ENCODE measurements at regions not wholly inside any gene's neighbourhood (a gene's known extent, or its start where the extent isn't known, plus 50 kb on each side); places are given as distances from the start of the nearest gene placed in this dataset.
"Not testable (repeated sequence)": the region's sequence is repeated elsewhere in the genome, so short reads cannot be mapped to it uniquely, and the experiment has no call there.

DNA sequence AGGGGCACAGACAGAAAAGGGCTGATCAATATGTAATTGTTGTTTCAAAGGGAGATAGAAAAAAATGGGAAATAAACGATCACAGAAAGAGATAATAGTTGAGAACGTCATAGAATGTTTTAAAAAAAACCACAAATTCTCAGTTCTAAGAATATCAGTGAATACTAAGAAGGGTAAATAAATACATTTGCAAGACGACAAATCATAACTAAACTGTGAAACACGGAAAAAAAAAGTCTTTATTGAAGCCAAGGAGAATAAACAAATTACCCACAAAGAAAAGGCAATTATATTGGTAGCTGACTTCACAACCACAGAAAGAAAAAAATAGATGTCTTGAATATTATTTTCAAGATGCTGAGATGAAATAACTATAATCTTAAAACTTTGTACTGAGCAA lies 305.2 kb upstream of the STEAP1 start:
- BruUV-seq (replicated peaks): no TSS peak
- intact Hi-C loops (cut with micrococcal nuclease): no loop called here
- H3K9me3 Mint-ChIP-seq (ENCODE audit: unreplicated experiment): no peaks in the 10 kb centered on the region

DNA sequence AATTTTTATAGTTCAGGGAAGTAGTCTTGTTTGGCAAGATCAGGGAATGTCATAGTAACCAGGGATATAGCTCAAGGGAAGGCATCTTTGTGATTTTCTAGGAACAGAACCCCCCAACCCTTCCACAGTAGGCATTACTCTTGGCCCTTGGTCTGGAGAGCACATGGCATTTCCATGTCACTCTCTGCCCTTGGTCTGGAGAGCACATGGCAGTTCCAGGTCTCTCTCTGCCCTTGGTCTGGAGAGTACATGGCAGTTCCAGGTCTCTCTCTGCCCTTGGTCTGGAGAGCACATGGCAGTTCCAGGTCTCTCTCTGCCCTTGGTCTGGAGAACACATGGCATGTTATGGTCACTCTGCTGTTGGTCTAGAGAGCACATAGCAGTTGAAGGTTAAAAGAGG lies 297.2 kb upstream of the STEAP1 start:
- intact Hi-C loops (cut with micrococcal nuclease); DNase-seq (ENCODE audit: unreplicated experiment); H3K4me3 Mint-ChIP-seq (ENCODE audit: unreplicated experiment); POLR2A ChIA-PET; BruUV-seq (replicated peaks); H3K27ac Mint-ChIP-seq (ENCODE audit: low read depth, unreplicated experiment); H3K36me3 Mint-ChIP-seq (ENCODE audit: insufficient read depth, unreplicated experiment); H3K4me1 Mint-ChIP-seq (ENCODE audit: insufficient read depth, unreplicated experiment); H3K9me3 Mint-ChIP-seq (ENCODE audit: unreplicated experiment): not testable (repeated sequence)
- CTCF ChIA-PET: interaction anchor here (0.5 to 0.8 kb wide), 2 partner anchors 234 to 894 kb away, joined by 3 read pairs; no protein-coding TSS in a partner anchor
- peaks cover 27% of the 10 kb centered on the region for H3K27me3 Mint-ChIP-seq (ENCODE audit: insufficient read depth, unreplicated experiment)

More for the DNA sequence above, 305.2 kb upstream of the STEAP1 start:
- POLR2A ChIA-PET: no interaction called here
- Mint-ChIP-seq H3K27me3 (ENCODE audit: insufficient read depth, unreplicated experiment) (peaks cover 30% of the 10 kb centered on the region), H3K36me3 (ENCODE audit: insufficient read depth, unreplicated experiment) (no peaks in the 10 kb centered on the region), H3K27ac (ENCODE audit: low read depth, unreplicated experiment) (no peak overlapping the region), H3K4me3 (ENCODE audit: unreplicated experiment) (no peak overlapping the region), H3K4me1 (ENCODE audit: insufficient read depth, unreplicated experiment) (no peaks in the 10 kb centered on the region)
- TF ChIP-seq, protein P1, sequence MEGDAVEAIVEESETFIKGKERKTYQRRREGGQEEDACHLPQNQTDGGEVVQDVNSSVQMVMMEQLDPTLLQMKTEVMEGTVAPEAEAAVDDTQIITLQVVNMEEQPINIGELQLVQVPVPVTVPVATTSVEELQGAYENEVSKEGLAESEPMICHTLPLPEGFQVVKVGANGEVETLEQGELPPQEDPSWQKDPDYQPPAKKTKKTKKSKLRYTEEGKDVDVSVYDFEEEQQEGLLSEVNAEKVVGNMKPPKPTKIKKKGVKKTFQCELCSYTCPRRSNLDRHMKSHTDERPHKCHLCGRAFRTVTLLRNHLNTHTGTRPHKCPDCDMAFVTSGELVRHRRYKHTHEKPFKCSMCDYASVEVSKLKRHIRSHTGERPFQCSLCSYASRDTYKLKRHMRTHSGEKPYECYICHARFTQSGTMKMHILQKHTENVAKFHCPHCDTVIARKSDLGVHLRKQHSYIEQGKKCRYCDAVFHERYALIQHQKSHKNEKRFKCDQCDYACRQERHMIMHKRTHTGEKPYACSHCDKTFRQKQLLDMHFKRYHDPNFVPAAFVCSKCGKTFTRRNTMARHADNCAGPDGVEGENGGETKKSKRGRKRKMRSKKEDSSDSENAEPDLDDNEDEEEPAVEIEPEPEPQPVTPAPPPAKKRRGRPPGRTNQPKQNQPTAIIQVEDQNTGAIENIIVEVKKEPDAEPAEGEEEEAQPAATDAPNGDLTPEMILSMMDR (IDR thresholded peaks at IDR 0.05; ENCODE audit: unreplicated experiment): no peak
- CTCF ChIA-PET: interaction anchor here (0.8 kb wide), 1 partner anchor 1695 kb away, joined by 3 read pairs; no protein-coding TSS in a partner anchor
- DNase-seq (ENCODE audit: unreplicated experiment): no peak

DNA sequence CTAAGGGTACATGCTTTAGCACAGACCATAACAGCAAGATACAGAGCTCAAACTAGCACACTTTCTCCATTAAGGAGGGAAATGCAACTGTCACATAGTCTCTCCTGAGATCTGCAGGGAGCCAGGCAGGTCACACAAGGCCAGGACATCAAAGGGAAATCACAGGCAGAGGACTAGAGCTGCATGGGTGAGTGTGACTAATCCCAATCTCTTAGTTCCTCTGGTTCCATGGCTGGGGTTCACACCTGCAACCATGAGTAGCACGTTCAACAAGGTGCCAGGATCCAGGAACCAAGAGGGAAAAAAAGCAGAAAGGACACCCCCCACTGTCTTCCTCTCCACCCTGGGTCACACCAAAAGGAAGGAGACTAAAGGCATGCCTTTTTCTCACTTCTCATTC lies 296.5 kb upstream of the STEAP1 start:
- H3K4me3 Mint-ChIP-seq (ENCODE audit: unreplicated experiment): no peak overlapping the region
- no peaks in the 10 kb centered on the region for H3K4me1 Mint-ChIP-seq (ENCODE audit: insufficient read depth, unreplicated experiment)

DNA sequence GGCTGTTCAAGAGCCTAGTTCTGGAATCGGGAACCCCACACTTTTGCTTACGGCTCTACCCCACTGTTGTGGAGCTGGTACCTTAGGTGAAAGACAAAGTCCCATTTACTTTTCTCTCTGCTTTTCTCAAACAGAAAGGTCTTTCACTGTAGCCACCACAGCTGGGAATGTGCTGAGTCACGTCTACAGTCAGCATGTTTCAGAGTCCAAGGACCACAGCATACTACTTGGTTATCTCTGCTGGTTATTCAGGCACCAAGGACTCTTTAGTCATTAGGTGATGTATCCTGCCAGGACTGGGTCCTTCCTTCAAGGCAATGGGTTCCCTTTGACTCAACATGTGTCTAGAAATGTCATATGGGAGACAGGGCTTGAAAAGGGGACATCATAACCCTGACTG lies 266.8 kb upstream of the STEAP1 start:
- Mint-ChIP-seq H3K4me3 (ENCODE audit: unreplicated experiment) (no peak overlapping the region), H3K27me3 (ENCODE audit: insufficient read depth, unreplicated experiment) (no peaks in the 10 kb centered on the region), H3K27ac (ENCODE audit: low read depth, unreplicated experiment) (no peak overlapping the region), H3K9me3 (ENCODE audit: unreplicated experiment) (no peaks in the 10 kb centered on the region), H3K36me3 (ENCODE audit: insufficient read depth, unreplicated experiment) (no peaks in the 10 kb centered on the region), H3K4me1 (ENCODE audit: insufficient read depth, unreplicated experiment) (no peaks in the 10 kb centered on the region)
- BruUV-seq (replicated peaks): no TSS peak
- TF ChIP-seq, protein P1 (IDR thresholded peaks at IDR 0.05; ENCODE audit: unreplicated experiment): no peak
- ChIA-PET CTCF (interaction anchor here (0.5 to 0.6 kb wide), 2 partner anchors 265 to 376 kb away, joined by 3 to 4 read pairs; no protein-coding TSS in a partner anchor), POLR2A (no interaction called here)
- intact Hi-C loops (cut with micrococcal nuclease): no loop called here
- DNase-seq (ENCODE audit: unreplicated experiment): no peak

More for the DNA sequence above, 296.5 kb upstream of the STEAP1 start:
- DNase-seq (ENCODE audit: unreplicated experiment): no peak
- POLR2A ChIA-PET: no interaction called here
- Mint-ChIP-seq H3K27ac (ENCODE audit: low read depth, unreplicated experiment) (no peak overlapping the region), H3K36me3 (ENCODE audit: insufficient read depth, unreplicated experiment) (no peaks in the 10 kb centered on the region), H3K9me3 (ENCODE audit: unreplicated experiment) (no peaks in the 10 kb centered on the region), H3K27me3 (ENCODE audit: insufficient read depth, unreplicated experiment) (peaks cover 22% of the 10 kb centered on the region)
- intact Hi-C loops (cut with micrococcal nuclease): no loop called here
- TF ChIP-seq, protein P1 (IDR thresholded peaks at IDR 0.05; ENCODE audit: unreplicated experiment): no peak
- CTCF ChIA-PET: no interaction called here
- no TSS peak for BruUV-seq (replicated peaks)

DNA sequence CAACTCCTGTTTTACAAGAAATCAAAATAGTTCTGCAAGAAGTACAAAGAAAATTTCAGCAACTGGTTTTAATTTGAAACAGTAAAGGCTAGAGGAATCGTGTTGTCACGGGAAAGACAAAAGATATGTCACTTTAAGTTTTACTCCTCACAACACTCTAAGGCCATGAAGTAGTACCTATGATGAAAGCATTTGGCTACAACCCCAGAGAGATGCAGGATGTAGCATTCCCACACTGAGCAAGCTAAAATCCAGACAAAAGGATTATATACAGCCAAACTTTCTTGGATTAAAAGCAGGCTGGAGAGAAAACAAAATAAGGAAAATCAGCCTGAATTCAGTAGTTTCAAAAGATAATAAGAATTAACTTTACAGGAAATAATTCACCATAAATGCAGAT lies 245.5 kb upstream of the STEAP1 start:
- no peak for DNase-seq (ENCODE audit: unreplicated experiment)
- Mint-ChIP-seq H3K36me3 (ENCODE audit: insufficient read depth, unreplicated experiment) (no peaks in the 10 kb centered on the region), H3K4me3 (ENCODE audit: unreplicated experiment) (no peak overlapping the region), H3K4me1 (ENCODE audit: insufficient read depth, unreplicated experiment) (no peaks in the 10 kb centered on the region), H3K9me3 (ENCODE audit: unreplicated experiment) (no peaks in the 10 kb centered on the region), H3K27ac (ENCODE audit: low read depth, unreplicated experiment) (no peak overlapping the region), H3K27me3 (ENCODE audit: insufficient read depth, unreplicated experiment) (peaks cover 54% of the 10 kb centered on the region)
- ChIA-PET CTCF (no interaction called here), POLR2A (no interaction called here)
- intact Hi-C loops (cut with micrococcal nuclease): no loop called here
- TF ChIP-seq, protein P1 (IDR thresholded peaks at IDR 0.05; ENCODE audit: unreplicated experiment): no peak
- no TSS peak for BruUV-seq (replicated peaks)
